GM21529 (cell line): ENCODE measurements at regions not wholly inside any gene's neighbourhood (a gene's known extent, or its start where the extent isn't known, plus 50 kb on each side); places are given as distances from the start of the nearest gene placed in this dataset.

Source experiments
- ATAC-seq: cut with Tn5 transposase; IDR thresholded peaks from one replicate; pipeline ENCODE4 v1.9.1; 2021; ENCODE audit not compliant: unreplicated experiment

- ATAC-seq = no peak
Measured at GRCh38 chr17:73947966-73948355, 255.5 kb upstream of the RPL38 start.

- no peak for ATAC-seq
Measured at GRCh38 chr17:73949903-73950592, 253.4 kb upstream of the RPL38 start.

GRCh38 chr17:73950593-73950914 lies 252.9 kb upstream of the RPL38 start:
- no peak for ATAC-seq

GRCh38 chr17:73952082-73952479 lies 251.4 kb upstream of the RPL38 start:
- ATAC-seq = no peak

- ATAC-seq = no peak
Measured at GRCh38 chr17:73952480-73953205, 250.8 kb upstream of the RPL38 start.

- ATAC-seq = no peak
Measured at GRCh38 chr17:73953206-73954033, 250.1 kb upstream of the RPL38 start.

GRCh38 chr17:73954951-73955350 lies 248.5 kb upstream of the RPL38 start:
- no peak for ATAC-seq

GRCh38 chr17:73955616-73956015 lies 247.9 kb upstream of the RPL38 start:
- no peak for ATAC-seq

- ATAC-seq = no peak
Measured at GRCh38 chr17:73956169-73956568, 247.3 kb upstream of the RPL38 start.

GRCh38 chr17:73956595-73957465 lies 246.6 kb upstream of the RPL38 start:
- ATAC-seq = no peak

- no peak for ATAC-seq
Measured at GRCh38 chr17:73957564-73957963, 245.9 kb upstream of the RPL38 start.

- no peak for ATAC-seq
Measured at GRCh38 chr17:73958453-73958852, 245.0 kb upstream of the RPL38 start.

- ATAC-seq = no peak
Measured at GRCh38 chr17:73960469-73960868, 243.0 kb upstream of the RPL38 start.

- no peak for ATAC-seq
Measured at GRCh38 chr17:73962308-73962707, 241.2 kb upstream of the RPL38 start.

GRCh38 chr17:73968680-73969079 lies 234.8 kb upstream of the RPL38 start:
- ATAC-seq = no peak

- ATAC-seq = no peak
Measured at GRCh38 chr17:73969956-73970355, 233.5 kb upstream of the RPL38 start.

GRCh38 chr17:73971127-73971526 lies 232.4 kb upstream of the RPL38 start:
- no peak for ATAC-seq

- no peak for ATAC-seq
Measured at GRCh38 chr17:73972056-73972455, 231.4 kb upstream of the RPL38 start.

- ATAC-seq = no peak
Measured at GRCh38 chr17:73972901-73973300, 230.6 kb upstream of the RPL38 start.

GRCh38 chr17:73973586-73974409 lies 229.7 kb upstream of the RPL38 start:
- ATAC-seq = no peak
